Tibial nerve (tissue), 3 donors: ENCODE measurements at regions not wholly inside any gene's neighbourhood (a gene's known extent, or its start where the extent isn't known, plus 50 kb on each side); places are given as distances from the start of the nearest gene placed in this dataset.

Experiments
- CTCF ChIP-seq, 5 experiments: fragments of 200-600 bp in 3 of 5; fragments of 450-650 bp in 2 of 5; sonication (generic) in 3 of 5; IDR thresholded peaks; one replicate each; pipeline ENCODE4 v1.5.1; 2016 to 2019; ENCODE audit warnings: antibody characterized with exemption in 5 of 5, mild to moderate bottlenecking in 3 of 5, moderate library complexity in 2 of 5
- POLR2A ChIP-seq, 2 donors: fragments of 450-650 bp; IDR thresholded peaks; one replicate each; pipeline ENCODE4 v1.6.1; 2017; ENCODE audit warnings: antibody characterized with exemption in 2 of 2, mild to moderate bottlenecking in 2 of 2, moderate library complexity in 2 of 2

- TF ChIP-seq CTCF (IDR thresholded peaks at IDR 0.05) (no peak), POLR2A (IDR thresholded peaks at IDR 0.05) (no peak)
Measured at GRCh38 chr1:80495806-80496205, 1304.9 kb upstream of the ADGRL2 start.
